ENCODE measurements at regions not wholly inside any gene's neighbourhood (a gene's known extent, or its start where the extent isn't known, plus 50 kb on each side); places are given as distances from the start of the nearest gene placed in this dataset.

DNA sequence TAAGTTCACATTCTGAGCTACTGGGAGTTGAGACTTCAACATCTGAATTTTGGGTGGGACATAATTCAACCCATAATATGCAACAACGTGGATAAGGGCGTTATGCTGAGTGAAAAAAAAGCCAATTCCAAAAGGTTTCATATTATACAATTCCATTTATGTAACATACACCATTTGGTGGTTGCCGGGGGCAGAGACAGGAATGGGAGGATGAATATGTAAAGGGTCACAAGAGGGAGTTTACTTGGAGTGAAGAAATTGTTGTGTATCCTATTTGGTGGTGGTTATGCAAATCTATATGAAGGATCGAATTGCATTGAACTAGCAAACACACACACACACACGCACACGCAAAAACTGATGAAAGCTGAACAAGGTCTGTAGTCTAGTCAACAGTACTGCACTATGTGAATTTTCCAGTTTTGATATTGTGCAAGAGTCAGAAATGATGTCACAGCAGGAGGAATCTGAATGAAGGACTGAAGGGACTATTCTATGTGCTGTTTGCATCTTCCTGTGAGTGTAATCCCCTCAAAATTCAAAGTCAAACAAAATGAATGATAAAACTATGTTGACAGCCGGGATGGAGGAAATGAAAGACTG, 249.2 kb upstream of the HABP2 start:
- peak; percentile 82 for DNase-seq (ENCODE audit: low read depth)
- no peak overlapping the region for H3K4me3 ChIP-seq (ENCODE audit: low read depth, low read length)

DNA sequence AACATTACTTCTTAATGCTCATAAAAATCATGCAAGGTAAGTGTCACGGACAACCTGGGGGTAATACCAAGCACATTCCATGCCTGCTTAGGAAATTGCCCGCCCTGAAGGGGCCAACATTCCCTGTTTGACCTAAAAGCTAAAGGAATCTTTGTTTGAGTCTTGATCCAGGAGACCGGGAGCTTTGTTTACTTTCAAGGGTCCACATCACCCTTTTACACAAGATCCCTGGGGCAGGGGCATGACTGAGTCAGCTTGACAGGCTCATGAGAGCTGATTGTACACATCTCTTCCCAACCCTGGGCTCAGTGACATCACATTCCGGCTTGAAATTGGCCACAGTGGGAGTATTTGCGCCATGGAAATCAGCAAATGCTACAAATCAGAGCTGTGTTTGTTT, 248.1 kb upstream of the HABP2 start:
- DNase-seq (ENCODE audit: low read depth), result no peak
- TF ChIP-seq, protein P1, sequence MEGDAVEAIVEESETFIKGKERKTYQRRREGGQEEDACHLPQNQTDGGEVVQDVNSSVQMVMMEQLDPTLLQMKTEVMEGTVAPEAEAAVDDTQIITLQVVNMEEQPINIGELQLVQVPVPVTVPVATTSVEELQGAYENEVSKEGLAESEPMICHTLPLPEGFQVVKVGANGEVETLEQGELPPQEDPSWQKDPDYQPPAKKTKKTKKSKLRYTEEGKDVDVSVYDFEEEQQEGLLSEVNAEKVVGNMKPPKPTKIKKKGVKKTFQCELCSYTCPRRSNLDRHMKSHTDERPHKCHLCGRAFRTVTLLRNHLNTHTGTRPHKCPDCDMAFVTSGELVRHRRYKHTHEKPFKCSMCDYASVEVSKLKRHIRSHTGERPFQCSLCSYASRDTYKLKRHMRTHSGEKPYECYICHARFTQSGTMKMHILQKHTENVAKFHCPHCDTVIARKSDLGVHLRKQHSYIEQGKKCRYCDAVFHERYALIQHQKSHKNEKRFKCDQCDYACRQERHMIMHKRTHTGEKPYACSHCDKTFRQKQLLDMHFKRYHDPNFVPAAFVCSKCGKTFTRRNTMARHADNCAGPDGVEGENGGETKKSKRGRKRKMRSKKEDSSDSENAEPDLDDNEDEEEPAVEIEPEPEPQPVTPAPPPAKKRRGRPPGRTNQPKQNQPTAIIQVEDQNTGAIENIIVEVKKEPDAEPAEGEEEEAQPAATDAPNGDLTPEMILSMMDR (conservative IDR thresholded peaks at IDR 0.05; ENCODE audit: low read depth, low read length), result no peak
- H3K4me3 ChIP-seq (ENCODE audit: low read depth, low read length), result no peak overlapping the region

More for the DNA sequence above, 249.2 kb upstream of the HABP2 start:
- TF ChIP-seq, protein P1 (conservative IDR thresholded peaks at IDR 0.05; ENCODE audit: low read depth, low read length), result no peak

DNA sequence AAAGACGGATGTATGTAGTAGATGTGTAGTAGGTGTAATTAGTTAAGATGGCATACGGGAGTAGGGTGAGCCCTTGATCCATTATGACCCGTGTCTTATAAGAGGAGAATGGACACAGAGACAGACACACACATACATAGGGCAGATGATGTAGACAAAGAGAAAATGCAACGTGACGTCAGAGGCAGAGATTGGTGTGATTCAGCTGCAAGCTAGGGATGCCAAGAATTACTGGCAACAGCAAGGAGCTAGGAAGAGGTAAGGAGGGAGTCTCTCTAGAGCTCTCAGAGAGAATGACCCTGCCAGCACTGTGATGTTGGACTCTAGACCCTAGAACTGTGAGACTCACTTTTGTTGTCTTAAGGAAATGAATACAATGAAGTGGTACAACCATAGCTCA, 247.0 kb upstream of the HABP2 start:
- TF ChIP-seq, protein P1 (conservative IDR thresholded peaks at IDR 0.05; ENCODE audit: low read depth, low read length), result no peak
- peak; percentile 62 for DNase-seq (ENCODE audit: low read depth)
- no peak overlapping the region for H3K4me3 ChIP-seq (ENCODE audit: low read depth, low read length)

GRCh38 chr10:113309791-113310190, 243.1 kb upstream of the HABP2 start:
- DNase-seq (ENCODE audit: low read depth), result no peak
- TF ChIP-seq, protein P1 (conservative IDR thresholded peaks at IDR 0.05; ENCODE audit: low read depth, low read length), result no peak
- no peak overlapping the region for H3K4me3 ChIP-seq (ENCODE audit: low read depth, low read length)

DNA sequence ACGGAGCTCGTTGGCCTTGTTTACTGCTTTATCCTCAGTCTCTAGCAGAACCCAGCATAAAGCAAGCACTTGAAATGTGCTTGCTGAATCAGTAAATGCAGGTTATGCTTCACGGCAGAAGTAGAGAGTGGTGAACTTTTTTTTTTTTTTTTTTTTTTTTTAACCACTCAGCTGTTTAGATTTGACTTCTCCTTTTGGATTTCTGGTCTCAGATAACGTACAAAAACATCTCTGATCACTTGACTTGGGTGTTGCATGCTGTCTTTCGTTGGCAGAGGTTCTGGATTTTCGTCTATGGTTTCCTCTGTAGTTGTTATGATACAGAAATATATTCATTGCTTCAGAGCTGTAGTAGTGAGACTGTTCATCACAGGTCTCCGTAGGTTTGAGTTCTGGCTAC, 242.5 kb upstream of the HABP2 start:
- TF ChIP-seq, protein P1 (conservative IDR thresholded peaks at IDR 0.05; ENCODE audit: low read depth, low read length), result no peak
- DNase-seq (ENCODE audit: low read depth), result no peak
- H3K4me3 ChIP-seq (ENCODE audit: low read depth, low read length), result no peak overlapping the region

DNA sequence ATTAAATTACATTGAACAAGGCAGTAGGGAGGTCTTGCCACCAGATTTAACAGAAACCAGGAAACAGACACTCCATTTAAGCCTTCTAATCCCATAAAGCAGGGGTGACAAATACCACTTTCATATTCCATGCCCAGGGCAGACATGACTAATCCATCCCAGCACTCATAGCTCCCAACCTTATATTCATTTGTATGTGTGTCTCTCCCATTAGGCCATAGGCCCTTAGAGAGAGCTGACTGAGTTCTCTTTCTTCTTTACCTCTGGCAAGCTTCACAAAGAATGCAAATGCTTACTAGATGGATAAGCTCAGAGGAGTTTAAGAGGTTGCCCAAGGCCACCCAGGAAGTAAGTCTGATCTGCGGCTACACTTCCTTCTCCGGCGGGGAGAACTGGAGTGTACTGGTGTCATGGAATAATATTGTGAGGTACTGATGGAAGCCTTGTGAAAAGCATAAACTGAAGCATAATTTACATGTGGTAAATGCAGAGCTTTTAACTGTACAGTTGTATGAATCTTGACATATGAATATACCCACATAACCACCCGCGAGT, 239.7 kb upstream of the HABP2 start:
- TF ChIP-seq, protein P1 (conservative IDR thresholded peaks at IDR 0.05; ENCODE audit: low read depth, low read length), result no peak
- DNase-seq (ENCODE audit: low read depth), result no peak
- H3K4me3 ChIP-seq (ENCODE audit: low read depth, low read length), result no peak overlapping the region

GRCh38 chr10:113313722-113314121, 239.1 kb upstream of the HABP2 start:
- no peak overlapping the region for H3K4me3 ChIP-seq (ENCODE audit: low read depth, low read length)
- TF ChIP-seq, protein P1 (conservative IDR thresholded peaks at IDR 0.05; ENCODE audit: low read depth, low read length), result no peak
- DNase-seq (ENCODE audit: low read depth), result no peak

All from choroid plexus epithelial cell (primary cell).